HPDE6-E6E7 (cell line): ENCODE measurements at regions not wholly inside any gene's neighbourhood (a gene's known extent, or its start where the extent isn't known, plus 50 kb on each side); places are given as distances from the start of the nearest gene placed in this dataset.
"Not testable (repeated sequence)": the region's sequence is repeated elsewhere in the genome, so short reads cannot be mapped to it uniquely, and the experiment has no call there.

Experiments
- DNase-seq: peaks from one replicate; pipeline ENCODE4 v3.0.0; 2011; ENCODE audit warnings: missing footprints; ENCODE audit errors: extremely low spot score

DNA sequence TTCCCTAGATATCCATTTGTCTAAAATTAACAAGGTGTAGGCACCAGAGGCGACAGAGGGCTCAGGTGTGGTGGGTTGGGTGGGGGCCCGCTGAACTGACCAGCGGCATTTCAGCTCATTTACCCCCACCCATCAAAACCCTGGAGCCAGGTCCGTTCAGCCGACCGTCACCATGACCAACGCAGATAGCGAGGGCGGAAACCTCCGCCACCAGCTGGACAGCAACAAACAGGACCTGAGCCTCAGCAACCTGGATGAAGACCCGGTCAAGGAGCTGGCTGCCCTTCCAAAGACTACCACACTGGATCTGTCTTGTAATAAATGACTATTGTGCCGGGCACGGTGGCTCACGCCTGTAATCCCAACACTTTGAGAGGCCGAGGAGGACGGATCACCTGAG is 120.8 kb upstream of the LGSN start:
- DNase-seq: no peak

DNA sequence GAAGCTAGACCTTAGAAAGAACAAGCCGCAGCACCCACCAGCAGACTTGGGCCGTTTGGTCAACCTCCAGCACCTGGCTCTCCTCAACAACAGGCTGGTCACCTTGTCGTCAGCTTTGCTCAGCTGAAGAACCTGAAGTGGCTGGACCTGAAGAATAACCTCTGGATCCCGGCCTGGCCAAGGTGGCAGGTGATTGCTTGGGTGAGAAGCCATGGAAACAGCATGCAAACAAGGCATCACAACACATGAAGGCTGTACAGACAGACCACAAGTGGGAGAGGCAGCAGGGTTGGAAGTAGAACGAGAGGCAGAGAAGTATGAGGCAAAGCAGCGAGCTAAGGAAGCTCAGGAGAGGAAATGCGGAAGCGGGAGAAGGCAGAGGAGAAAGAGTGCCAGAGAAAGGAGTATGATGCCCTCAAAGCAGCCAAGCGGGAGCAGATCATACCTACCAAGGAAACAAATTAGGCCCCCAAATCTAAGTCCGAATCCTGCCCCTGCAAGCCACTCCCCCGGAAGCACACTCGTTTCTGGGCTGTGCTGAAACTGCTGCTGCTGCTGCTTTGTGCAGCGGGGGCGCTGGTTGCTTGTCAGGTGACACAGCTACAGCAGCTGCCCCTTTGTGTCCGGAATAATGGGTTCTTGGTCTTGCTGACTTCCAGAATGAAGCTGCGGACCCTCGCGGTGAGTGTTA is 121.6 kb upstream of the LGSN start:
- no peak for DNase-seq

DNA sequence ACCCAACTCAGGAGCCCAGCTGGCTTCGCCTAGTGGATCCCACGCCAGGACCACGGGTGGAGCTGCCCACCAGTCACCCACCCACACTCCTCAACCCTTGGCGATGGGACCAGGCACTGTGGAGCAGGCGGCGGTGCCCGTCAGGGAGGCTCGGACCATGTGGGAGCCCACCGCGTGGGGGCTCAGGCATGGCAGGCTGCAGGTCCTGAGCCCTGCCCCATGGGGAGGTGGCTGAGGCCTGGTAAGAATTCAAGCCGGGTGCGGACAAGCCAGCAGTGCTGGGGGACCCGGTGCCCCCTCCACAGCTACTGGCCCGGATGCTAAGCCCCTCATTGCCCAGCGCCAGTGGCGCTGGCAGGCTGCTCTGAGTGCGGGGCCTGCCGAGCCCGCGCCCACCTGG is 123.1 kb upstream of the LGSN start:
- DNase-seq: no peak

DNA sequence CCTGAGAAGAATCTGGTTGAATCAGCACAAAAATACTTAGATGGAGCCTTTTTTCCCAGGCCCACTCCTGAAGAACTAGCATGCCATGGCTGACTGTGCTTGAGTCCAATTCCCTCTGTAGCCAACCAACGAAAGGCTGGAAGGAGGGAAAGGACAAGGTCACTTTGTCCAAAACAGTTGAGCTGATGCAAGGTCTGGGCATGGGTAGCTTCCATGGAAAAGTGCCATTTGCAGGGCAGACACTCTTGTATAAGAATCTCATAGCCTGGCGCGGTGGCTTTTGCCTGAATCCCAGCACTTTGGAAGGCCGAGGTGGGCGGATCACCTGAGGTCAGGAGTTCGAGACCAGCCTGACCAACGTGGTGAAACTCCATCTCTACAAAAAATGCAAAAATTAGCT is 125.0 kb upstream of the LGSN start:
- no peak for DNase-seq

DNA sequence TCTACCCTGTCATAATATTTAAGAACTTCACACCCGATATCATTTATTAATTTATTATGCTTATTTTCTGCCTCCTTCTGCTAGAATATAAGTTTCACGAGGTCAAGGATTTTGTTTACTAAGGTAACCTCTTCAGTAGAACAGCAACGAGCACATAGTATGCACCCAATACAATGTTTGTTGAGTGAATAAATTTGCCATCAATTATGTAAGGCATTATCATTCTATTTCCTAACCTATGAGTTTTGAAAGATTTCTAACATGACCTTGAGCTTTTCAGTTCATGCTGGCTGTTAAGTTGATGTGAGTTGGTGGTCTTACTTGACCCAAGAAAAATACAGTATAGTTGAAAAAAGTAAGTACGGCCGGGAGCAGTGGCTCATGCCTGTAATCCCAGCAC is 125.9 kb upstream of the LOC128125822 start:
- no peak for DNase-seq

DNA sequence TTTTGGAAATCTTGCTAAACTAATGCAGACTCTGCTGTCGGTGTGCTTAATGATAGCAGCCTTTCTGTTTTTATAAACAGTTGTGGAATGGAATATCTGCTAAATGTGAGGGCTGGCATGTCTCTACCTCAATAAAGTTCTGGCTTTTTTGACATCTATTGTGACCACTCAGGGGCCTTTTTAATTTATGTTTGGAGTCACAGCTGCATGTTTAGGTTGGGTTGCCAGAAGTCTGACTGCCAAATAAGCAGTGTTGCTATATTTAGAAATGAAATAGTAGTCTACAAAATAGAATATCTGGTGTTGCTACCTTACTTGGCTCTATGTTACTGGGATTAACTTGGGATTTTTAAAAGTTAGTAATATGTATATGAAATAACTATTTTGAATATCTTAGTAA is 125.1 kb upstream of the LOC128125822 start:
- DNase-seq: no peak

DNA sequence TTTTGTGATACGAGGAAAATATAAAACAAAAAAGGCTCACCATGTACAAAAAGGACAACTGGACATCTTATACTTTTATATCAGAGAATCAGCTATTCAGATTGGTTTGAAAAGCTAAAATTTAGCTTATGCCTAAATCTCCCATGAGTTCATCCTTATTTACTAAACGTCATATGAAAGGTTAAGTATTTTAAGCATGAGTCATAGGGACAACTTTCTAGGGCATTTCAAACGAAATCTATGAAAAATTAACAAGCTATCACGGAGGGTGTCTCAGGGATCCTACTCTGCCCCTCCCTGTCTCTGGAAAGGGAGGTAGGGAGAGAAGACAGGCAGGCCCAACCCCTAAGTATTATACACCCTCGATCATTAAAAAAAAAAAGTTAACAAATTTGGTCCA is 124.1 kb upstream of the LOC128125822 start:
- no peak for DNase-seq

DNA sequence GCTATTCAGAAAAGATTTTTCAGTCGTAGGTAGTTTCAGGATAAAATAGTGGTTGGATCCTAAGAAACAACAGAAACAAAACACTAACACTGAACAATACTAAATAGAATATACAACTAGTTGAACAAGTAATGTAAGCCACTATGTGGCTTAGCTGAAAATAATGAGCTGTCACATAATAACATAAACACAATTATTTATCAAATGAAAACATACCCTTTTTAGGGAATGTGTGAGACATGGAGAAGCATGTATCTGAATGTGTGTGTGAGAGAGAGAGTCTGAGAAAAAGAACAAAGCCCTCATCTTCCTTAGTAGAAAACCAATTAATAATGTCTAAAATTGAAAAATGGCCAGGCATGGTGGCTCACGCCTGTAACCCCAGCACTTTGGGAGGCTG is 122.6 kb upstream of the LOC128125822 start:
- no peak for DNase-seq

DNA sequence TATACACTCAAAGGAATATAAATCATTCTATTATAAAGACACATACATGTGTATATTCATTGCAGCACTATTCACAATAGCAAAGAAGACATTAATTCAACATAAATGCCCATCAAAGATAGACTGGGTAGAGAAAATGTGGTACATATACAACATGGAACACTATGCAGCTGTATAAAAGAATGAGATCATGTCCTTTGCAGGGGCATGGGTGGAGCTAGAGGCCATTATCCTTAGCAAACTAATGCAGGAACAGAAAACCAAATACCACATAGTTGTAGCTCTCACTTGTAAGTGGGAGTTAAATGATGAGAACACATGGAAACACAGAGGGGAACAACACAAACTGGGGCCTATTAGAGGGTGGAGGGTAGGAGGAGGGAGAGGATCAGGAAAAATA is 121.0 kb upstream of the LOC128125822 start:
- no peak for DNase-seq

DNA sequence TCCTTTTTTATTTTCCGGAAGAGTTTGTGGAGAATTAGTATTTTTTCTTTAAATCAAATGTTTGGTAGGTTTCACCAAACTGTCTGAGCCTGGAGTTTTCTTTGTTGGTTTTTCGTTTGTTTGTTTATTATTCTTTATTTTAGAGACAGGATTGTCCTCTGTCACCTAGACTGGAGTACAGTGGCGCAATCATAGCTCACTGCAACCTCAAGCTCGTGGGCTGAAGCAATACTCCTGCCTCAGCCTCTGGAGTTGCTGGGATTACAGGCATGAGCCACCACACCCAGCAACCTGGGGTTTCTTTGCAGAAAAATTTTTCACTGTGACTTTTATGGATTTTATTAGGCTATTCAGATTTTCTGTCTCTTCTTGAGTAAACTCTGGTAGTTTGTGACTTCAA is 120.2 kb upstream of the LOC128125822 start:
- DNase-seq: no peak

DNA sequence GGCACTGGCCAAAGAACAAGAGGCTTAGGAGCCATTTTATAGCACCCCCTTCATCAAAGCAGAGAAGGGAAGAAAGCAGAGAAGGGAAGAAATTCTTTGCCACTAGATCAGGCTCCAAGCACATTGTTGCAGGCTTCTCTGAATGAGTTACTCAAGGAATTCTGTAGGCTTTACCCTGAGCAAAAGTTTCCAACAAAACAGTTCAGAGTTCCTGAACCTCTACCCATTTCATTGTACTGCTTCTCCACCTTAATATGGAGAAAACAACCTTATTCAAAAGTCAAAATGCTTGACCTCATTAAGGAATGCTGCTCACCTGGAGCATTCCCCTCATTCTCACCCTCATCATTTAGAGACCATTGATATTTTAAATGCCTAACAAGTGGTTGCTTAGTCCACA is 115.5 kb upstream of the LOC128125822 start:
- no peak for DNase-seq

DNA sequence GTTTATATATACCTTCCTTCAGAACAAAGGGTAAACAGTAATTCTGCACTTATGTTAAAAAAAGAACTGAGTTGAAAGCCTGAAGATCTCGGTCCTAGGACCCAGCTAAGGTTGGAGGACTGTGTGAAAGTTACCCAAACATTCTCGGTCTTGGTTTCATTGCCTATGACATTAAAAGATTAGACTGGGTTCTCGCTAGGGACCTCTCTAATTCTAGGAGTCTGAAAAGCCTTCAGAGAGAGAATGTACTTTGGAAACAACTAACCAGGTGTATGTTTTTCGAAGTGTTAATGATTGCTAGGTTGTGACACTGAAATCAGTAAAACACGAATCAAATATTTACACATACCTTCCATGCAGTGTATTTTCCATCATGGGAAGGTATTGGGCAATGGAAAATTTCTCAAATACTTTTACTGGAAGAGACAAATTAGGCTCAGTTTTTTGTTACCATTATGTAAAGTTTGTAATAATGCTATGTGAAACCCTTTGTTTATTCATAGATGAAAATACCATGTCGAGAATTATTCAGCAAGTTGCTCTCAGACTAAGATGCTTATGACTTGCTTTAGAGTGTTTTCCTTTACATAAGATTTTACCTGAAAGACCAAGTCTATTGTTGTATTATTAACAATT is 113.7 kb upstream of the LOC128125822 start:
- DNase-seq: no peak

DNA sequence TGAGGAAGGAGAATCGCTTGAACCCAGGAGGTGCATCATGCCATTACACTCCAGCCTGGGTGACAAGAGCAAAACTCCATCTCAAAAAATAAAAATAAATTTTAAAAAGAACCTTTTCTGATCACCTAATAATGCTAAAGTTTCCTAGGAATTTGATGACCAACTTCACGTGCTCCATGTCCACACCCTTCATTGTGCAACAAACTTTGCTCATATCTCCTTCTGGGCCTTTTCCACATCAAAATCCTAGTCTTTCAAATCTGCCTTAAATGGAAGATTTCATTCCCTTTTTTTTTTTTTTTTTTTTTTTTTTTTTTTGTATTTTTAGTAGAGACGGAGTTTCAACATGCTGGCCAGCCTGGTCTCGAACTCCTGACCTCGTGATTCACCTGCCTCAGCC is 112.5 kb upstream of the LOC128125822 start:
- DNase-seq: no peak

DNA sequence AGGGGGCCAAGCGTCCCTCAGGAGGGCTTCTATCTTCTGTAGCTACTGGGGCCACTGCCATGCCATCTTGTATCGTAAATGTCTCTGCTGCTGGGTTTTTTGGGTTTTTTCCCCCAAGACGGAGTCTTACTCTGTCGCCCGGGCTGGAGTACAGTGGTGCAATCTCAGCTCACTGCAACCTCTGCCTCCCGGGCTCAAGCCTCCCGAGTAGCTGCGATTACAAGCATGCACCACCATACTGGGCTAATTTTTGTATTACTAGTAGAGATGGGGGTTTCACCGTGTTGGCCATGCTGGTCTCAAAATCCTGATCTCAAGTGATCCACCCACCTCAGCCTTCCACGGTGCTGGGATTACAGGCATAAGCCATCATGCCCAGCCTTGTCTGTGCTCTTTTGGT is 111.3 kb upstream of the LOC128125822 start:
- no peak for DNase-seq

DNA sequence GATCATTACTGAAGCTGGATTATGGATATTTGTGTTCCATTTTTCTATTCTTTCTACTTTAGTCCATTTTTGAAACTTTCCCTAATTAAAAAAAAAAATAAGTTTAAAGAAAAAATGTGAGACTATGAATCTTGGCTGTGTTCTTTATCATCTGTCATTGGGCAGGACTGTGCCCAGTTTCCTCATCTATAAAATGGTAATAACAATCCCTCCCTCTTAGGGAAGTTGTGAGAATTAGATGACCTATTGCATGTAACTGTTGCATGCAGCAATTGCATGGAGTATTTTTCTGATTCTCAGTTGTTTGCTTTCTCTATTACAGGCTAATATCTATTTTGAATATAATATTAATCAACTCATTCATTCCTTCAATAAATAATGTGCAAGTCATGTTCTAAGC is 108.2 kb upstream of the LOC128125822 start:
- DNase-seq: no peak

DNA sequence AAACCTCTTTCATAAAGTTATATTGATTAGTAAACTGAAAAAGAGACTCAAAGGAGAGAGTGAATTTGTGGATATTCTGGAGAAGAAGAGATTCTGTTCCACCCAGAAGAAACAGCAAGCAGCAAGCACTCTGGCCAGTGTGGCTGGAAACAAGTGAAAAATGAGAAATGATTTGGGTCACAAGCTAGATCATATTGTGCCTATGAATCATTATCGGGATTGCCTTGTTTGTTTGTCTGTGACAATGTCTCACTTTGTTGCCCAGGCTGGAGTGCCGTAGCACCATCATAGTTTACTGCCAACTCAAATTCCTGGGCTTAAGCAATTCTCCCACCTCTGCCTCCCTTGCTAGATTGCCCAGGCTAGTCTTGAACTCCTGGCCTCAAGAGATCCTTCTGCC is 106.5 kb upstream of the LOC128125822 start:
- no peak for DNase-seq

DNA sequence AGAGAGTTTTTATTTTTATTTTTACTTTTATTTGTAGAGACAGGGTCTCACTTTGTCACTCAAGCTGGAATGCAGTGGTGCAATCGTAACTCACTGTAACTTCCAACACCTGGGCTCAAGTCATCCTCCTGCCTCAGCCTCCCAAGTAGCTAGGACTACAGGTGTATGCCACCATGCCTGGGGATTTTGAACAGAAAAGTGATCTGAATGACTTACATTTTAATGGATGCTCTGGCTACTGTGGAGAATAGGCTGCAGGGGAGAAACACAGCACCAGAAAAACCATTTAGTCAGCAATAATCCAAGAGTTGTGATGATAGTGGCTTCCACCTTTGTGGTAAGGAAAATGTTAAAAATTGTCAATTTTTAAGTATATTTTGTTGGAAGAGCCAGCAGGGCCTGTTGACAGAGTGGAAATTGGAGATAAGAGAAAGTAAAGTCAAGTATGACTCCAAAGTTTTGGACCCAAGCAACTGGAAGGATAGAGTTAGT is 106.0 kb upstream of the LOC128125822 start:
- DNase-seq: no peak

DNA sequence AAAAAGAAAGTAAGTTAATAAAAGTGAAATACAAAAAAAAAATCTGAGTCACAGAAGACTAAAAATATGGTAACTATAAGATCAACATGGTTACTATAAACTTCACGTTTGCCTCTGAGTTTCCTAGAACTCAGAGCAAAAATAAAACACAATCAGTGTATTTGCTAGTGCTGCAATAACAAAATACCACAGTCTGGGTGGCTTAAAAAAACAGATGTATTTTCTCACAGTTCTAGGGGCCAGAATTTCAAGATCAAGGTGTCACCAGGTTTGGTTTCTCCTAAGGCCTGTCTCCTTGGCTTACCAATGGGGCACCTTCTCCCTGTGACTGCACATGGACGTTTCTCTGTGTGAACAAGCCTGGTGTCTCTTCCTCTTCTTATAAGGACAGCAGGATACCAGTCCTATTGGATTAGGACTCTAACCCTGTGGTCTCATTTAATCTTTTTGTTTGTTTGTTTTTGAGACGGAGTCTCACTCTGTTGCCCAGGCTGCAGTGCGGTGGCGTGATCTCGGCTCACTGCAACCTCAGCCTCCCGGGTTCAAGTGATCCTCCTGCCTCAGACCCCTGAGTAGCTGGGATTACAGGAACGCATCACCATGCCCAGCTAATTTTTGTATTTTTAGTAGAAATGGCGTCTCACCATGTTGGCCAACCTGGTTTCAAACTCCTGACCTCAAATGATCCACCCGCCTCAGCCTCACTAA is 104.9 kb upstream of the LOC128125822 start:
- no peak for DNase-seq

DNA sequence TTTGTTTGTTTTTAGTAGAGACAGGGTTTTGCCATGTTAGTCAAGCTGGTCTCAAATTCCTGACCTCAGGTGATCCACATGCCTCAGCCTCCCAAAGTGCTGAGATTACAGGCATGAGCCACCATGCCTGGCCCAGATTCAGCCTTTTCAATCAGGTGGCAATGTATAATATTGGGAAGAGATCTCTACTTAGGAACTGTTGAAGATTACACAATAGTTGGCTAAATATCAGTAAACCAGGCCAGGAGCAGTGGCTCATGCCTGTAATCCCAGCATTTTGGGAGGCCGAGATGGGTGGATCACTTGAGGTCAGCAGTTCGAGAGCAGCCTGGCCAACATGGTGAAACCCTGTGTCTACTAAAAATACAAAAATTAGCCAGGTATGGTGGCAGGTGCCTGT is 101.1 kb upstream of the LOC128125822 start:
- not testable (repeated sequence) for DNase-seq

DNA sequence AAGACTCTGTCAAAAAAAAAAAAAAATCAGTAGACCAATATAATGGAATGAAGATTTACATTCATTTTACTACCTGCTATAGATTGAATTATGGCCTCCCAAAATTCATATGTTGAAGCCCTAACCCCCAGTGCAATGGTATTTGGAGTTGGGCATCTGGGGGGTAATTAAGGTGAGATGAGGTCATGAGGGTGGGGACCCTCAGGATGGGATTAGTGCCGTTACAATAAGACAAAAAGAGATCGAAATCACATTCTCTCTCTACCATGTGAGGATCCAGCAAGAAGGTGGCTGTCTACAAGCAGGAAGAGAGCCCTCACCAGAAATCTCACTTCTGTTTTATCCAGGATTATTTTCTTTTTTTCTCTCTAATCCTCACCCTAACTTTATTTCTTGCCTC is 100.6 kb upstream of the LOC128125822 start:
- DNase-seq: no peak

DNA sequence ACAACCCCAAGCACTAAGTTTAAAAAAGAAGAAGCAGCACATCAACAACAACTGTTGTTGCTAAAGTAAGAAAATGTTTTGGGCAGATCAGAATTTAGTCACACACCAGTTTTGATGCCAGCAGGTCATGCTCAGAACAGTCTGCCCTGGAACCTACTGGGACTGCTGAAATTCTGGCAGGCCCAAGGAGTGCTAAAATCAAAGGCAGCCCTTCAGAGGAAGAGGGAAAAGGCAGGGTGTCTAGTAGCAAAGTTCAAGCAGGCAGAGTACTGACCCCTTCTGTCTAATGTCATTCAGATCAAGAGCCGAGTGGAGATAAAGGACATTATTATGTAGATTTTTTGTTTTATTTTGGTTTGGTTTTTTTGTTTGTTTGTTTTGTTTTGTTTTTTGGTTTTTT is 96.6 kb upstream of the LOC128125822 start:
- DNase-seq: no peak

DNA sequence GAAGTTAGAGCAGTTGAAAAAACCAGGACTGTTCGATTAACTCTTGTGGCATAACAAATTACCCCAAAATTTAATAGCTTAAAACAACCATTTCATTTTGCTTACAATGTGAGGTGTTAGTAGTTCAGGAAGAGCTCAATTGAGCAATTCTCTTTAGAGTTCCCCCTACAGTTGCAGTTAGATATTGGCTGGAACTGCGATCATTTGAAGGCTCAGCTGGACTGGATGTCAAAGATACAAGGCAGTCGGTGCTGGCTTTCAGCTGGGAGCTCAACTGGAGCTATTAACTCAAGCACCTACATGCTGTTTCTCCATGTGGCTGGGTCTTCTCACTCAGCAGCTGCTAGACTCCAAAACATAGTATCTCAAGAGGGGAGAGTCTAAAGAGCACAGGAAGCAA is 96.0 kb upstream of the LOC128125822 start:
- DNase-seq: no peak

DNA sequence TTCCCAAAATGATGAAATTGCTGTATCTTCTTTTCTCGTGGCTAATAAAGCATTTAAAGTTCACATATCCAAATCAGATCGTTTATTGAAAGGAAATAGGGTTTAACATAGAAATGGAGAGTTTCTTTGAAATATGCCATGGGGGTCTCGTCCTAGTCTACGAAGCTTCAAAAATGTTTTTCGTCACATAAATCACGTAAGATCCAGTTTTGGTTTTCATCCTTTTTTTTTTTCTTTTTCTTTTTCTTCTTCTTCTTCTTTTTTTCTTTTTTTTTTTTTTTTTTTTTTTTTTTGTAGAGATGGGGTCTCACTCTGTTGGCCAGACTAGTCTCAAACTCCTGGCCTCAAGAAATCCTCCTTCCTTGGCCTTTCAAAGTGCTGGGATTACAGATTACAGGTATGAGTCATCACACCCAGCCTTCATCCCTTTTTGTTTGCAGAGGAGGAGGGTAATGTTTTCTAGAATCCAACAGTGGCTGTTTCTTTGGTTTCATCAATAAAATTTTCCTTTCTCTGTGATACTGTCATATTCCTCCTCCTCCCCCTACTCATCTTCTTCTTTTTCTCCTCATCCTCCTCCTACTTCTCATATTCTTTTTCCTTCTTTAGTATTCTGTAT is 94.7 kb upstream of the LOC128125822 start:
- no peak for DNase-seq
